ENCODE measurements at regions not wholly inside any gene's neighbourhood (a gene's known extent, or its start where the extent isn't known, plus 50 kb on each side); places are given as distances from the start of the nearest gene placed in this dataset.

- TF ChIP-seq POLR2A (IDR thresholded peaks at IDR 0.05) (no peak), CTCF (IDR thresholded peaks at IDR 0.05 in 4 of 5, conservative IDR thresholded peaks at IDR 0.05 in 1 of 5) (no peak)
These were observed 74.3 kb upstream of the FAM216B start for GRCh38 chr13:42707048-42707447.

All from gastrocnemius medialis (tissue), 4 donors.